Glomerular visceral epithelial cell (primary cell): ENCODE measurements at regions not wholly inside any gene's neighbourhood (a gene's known extent, or its start where the extent isn't known, plus 50 kb on each side); places are given as distances from the start of the nearest gene placed in this dataset.
A peak's percentile ranks its signal among the peaks of the same experiment; 100 is the strongest.
"Not testable (repeated sequence)": the region's sequence is repeated elsewhere in the genome, so short reads cannot be mapped to it uniquely, and the experiment has no call there.

Source experiments
- DNase-seq: peaks from one replicate; pipeline ENCODE4 v3.0.0-alpha.2; 2016; ENCODE audit errors: extremely low spot score

GRCh38 chr6:147974376-147974775, 368.3 kb upstream of the SASH1 start:
- peak; percentile 4 for DNase-seq

- no peak for DNase-seq
These were observed 364.7 kb upstream of the SASH1 start for GRCh38 chr6:147977851-147978465.

- no peak for DNase-seq
These were observed 362.7 kb upstream of the SASH1 start for GRCh38 chr6:147979966-147980365.

- no peak for DNase-seq
These were observed 358.9 kb upstream of the SASH1 start for GRCh38 chr6:147983581-147984366.

GRCh38 chr6:147986846-147987245, 355.8 kb upstream of the SASH1 start:
- DNase-seq, result no peak

- no peak for DNase-seq
These were observed 352.5 kb upstream of the SASH1 start for GRCh38 chr6:147990159-147990558.

GRCh38 chr6:147991961-147992360, 350.7 kb upstream of the SASH1 start:
- DNase-seq, result no peak

- DNase-seq, result no peak
These were observed 343.6 kb upstream of the SASH1 start for GRCh38 chr6:147999001-147999540.

- DNase-seq, result no peak
These were observed 340.6 kb upstream of the SASH1 start for GRCh38 chr6:148001844-148002642.

- DNase-seq, result no peak
These were observed 338.0 kb upstream of the SASH1 start for GRCh38 chr6:148004651-148005050.

- DNase-seq, result no peak
These were observed 336.8 kb upstream of the SASH1 start for GRCh38 chr6:148005806-148006205.

- DNase-seq, result not testable (repeated sequence)
These were observed 332.1 kb upstream of the SASH1 start for GRCh38 chr6:148010516-148010915.

GRCh38 chr6:148016013-148016412, 326.6 kb upstream of the SASH1 start:
- no peak for DNase-seq

- DNase-seq, result no peak
These were observed 321.5 kb upstream of the SASH1 start for GRCh38 chr6:148021165-148021564.

- DNase-seq, result no peak
These were observed 320.9 kb upstream of the SASH1 start for GRCh38 chr6:148021699-148022098.

GRCh38 chr6:148022279-148022678, 320.4 kb upstream of the SASH1 start:
- DNase-seq, result not testable (repeated sequence)

- no peak for DNase-seq
These were observed 315.4 kb upstream of the SASH1 start for GRCh38 chr6:148027201-148027600.

- DNase-seq, result no peak
These were observed 306.7 kb upstream of the SASH1 start for GRCh38 chr6:148035806-148036390.

- no peak for DNase-seq
These were observed 305.1 kb upstream of the SASH1 start for GRCh38 chr6:148037496-148037895.

- DNase-seq, result no peak
These were observed 301.1 kb upstream of the SASH1 start for GRCh38 chr6:148041546-148041945.

- DNase-seq, result no peak
These were observed 300.1 kb upstream of the SASH1 start for GRCh38 chr6:148042536-148042935.

- DNase-seq, result no peak
These were observed 298.3 kb upstream of the SASH1 start for GRCh38 chr6:148044261-148044751.
